ENCODE measurements at regions not wholly inside any gene's neighbourhood (a gene's known extent, or its start where the extent isn't known, plus 50 kb on each side); places are given as distances from the start of the nearest gene placed in this dataset.

DNA sequence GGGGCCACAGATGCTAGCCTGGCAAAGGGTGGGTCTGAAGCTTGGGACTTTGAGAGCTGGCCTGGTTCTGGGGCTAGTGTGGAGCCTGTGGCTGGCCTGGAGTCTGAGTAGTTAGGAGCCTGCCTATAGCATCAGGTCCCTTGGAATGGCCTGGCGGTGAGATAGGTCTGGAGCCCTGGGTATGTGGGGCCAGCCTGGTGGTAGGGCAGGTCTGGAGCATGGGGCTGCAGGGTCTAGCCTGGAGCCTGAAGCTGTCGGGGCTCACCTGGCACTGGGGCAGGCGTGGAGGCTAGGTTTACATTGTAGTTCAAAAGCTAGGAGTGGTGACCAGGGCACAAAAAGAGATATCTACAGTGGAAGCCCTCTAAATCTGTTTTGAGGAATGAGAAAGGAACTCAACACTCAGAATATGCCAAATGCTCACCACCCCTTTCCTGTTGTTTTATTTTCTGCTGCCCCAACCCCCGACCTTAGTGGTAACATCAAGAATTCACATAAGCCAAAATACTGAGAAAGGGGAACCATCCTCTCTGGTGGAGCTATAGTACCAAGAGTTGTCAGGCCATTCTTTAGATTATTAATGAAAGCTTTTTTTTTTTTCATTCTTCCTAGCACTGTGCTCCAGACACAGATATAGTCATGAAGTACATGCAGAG lies 100.3 kb downstream of the TANC2 start:
- TF ChIP-seq POLR2A (IDR thresholded peaks at IDR 0.05; ENCODE audit: low read depth), result no peak
- TF ChIP-seq EP300 (IDR thresholded peaks at IDR 0.05), result no peak
